ENCODE measurements at regions not wholly inside any gene's neighbourhood (a gene's known extent, or its start where the extent isn't known, plus 50 kb on each side); places are given as distances from the start of the nearest gene placed in this dataset.
A peak's percentile ranks its signal among the peaks of the same experiment; 100 is the strongest.

DNA sequence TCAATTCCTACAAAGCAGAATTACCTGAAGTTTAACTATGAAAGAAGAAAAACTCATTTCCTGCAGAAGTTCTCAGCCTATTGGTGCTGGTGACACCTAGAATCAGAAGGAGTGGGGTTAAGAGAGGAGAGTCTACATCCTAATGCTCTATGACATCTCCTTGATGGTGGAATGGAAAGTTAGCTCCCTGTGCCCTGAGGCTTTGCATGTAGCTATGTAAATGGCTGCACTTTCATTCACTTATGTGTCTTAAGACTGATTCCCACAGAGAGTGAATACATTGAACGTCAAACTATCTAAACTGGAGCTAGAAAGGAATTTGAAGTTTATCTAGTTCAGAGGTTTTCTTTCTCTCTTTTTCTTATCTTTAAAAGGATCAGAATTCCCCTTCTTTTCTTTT lies 52.1 kb upstream of the ADRB2 start:
- no peak overlapping the region for H3K4me3 ChIP-seq
- no peak overlapping the region for H3K27ac ChIP-seq
- no peaks in the 10 kb centered on the region for H3K36me3 ChIP-seq
- no peaks in the 10 kb centered on the region for H3K27me3 ChIP-seq
- intact Hi-C loops (cut with DNase I) = no loop called here
- 75 to 80% methylated on average over 1 of the region's 1 CpG for WGBS, 2 donors
- H3K9me3 ChIP-seq = no peaks in the 10 kb centered on the region
- peaks cover 0 to 34% (median 16%) of the 10 kb centered on the region in 3 donors for H3K4me1 ChIP-seq
- TF ChIP-seq, protein P1, sequence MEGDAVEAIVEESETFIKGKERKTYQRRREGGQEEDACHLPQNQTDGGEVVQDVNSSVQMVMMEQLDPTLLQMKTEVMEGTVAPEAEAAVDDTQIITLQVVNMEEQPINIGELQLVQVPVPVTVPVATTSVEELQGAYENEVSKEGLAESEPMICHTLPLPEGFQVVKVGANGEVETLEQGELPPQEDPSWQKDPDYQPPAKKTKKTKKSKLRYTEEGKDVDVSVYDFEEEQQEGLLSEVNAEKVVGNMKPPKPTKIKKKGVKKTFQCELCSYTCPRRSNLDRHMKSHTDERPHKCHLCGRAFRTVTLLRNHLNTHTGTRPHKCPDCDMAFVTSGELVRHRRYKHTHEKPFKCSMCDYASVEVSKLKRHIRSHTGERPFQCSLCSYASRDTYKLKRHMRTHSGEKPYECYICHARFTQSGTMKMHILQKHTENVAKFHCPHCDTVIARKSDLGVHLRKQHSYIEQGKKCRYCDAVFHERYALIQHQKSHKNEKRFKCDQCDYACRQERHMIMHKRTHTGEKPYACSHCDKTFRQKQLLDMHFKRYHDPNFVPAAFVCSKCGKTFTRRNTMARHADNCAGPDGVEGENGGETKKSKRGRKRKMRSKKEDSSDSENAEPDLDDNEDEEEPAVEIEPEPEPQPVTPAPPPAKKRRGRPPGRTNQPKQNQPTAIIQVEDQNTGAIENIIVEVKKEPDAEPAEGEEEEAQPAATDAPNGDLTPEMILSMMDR (IDR thresholded peaks at IDR 0.05) = no peak
- no peak for TF ChIP-seq POLR2A (IDR thresholded peaks at IDR 0.05)
- no peak for DNase-seq

DNA sequence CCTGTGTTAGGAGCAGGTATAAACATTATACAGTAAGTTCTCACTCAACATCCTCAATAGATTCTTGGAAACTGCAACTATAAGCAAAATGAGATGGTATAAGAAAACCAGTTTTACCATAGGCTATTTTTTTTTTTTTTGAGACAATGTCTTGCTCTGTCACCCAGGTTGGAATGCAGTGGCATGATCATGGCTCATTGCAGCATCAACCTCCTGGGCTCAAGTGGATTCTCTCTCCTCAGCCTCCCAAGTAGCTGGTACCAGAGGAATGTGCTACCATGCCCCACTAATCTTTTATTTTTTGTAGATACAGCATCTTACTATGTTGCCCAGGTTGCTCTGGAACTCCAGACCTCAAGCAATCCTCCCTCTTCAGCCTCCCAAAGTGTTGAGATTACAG lies 50.1 kb upstream of the ADRB2 start:
- peaks cover 0 to 34% (median 16%) of the 10 kb centered on the region in 3 donors for H3K4me1 ChIP-seq
- peak overlapping the region in 3 of 4 donors; percentile 41 to 79 (median 71) for H3K27ac ChIP-seq
- DNase-seq = no peak
- no peaks in the 10 kb centered on the region for H3K36me3 ChIP-seq
- no peak overlapping the region for H3K4me3 ChIP-seq
- H3K27me3 ChIP-seq = no peaks in the 10 kb centered on the region
- TF ChIP-seq POLR2A (IDR thresholded peaks at IDR 0.05) = no peak
- TF ChIP-seq, protein P1 (IDR thresholded peaks at IDR 0.05) = no peak
- no peaks in the 10 kb centered on the region for H3K9me3 ChIP-seq
- intact Hi-C loops (cut with DNase I) = no loop called here

Data from esophagus squamous epithelium (tissue), 5 donors.